Cardiac fibroblast (primary cell): ENCODE measurements at regions not wholly inside any gene's neighbourhood (a gene's known extent, or its start where the extent isn't known, plus 50 kb on each side); places are given as distances from the start of the nearest gene placed in this dataset.

Source experiments
- DNase-seq, 2 donors: peaks; one replicate each; pipeline versions ENCODE4 v3.0.0 to v3.0.0-alpha.2; 2010; ENCODE audit warnings: low read depth in 2 of 2
- H3K4me3 ChIP-seq, 2 donors: replicated peaks in 1 of 2; 1 replicate in 1 of 2; 2 replicates in 1 of 2; pipeline ENCODE4 v1.5.1; 2011; ENCODE audit warnings: low read depth in 2 of 2, low read length in 2 of 2, mild to moderate bottlenecking in 2 of 2, moderate library complexity in 1 of 2
- CTCF ChIP-seq: IDR thresholded peaks from one replicate; pipeline ENCODE4 v1.5.1; 2011; ENCODE audit warnings: low read depth, mild to moderate bottlenecking, low read length, inconsistent platforms

DNA sequence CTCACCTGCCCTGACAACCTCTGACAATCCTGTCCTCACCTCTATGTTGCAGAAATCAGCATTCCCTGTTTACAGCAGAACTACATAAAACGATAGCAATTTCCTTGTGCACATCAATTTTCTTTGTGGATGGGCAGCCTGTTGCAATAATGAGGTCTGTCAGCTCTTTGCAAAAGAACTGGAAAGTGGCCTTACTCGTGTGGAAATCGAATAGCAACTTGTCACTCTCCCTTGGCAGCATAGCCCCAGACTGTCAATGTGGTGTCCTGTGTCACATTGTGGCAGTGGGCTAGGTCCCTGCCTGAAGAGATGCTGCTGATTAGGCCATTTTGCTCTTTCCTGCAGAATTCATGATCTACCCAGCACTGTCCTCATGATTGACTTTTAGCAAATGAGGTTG is 531.9 kb downstream of the CCDC85A start:
- no peak for DNase-seq
- TF ChIP-seq CTCF, result no peak
- no peak overlapping the region for H3K4me3 ChIP-seq

- H3K4me3 ChIP-seq, result no peak overlapping the region
- TF ChIP-seq CTCF, result no peak
- DNase-seq, result no peak
Observed at GRCh38 chr2:56718413-56718812, 534.6 kb downstream of the CCDC85A start.

- H3K4me3 ChIP-seq, result no peak overlapping the region
- TF ChIP-seq CTCF, result no peak
- DNase-seq, result peak; percentile 21 to 39
Observed at GRCh38 chr2:56729212-56729611, 545.4 kb downstream of the CCDC85A start.

GRCh38 chr2:56732946-56733345 is 549.2 kb downstream of the CCDC85A start:
- TF ChIP-seq CTCF, result no peak
- no peak overlapping the region for H3K4me3 ChIP-seq
- no peak for DNase-seq

GRCh38 chr2:56739413-56739812 is 555.6 kb downstream of the CCDC85A start:
- H3K4me3 ChIP-seq, result no peak overlapping the region
- no peak for TF ChIP-seq CTCF
- DNase-seq, result no peak

- H3K4me3 ChIP-seq, result peak overlapping the region in 1 of 2 donors; percentile 42
- DNase-seq, result peak; percentile 88 to 96
- no peak for TF ChIP-seq CTCF
Observed at GRCh38 chr2:56741601-56742102, 557.9 kb downstream of the CCDC85A start.

DNA sequence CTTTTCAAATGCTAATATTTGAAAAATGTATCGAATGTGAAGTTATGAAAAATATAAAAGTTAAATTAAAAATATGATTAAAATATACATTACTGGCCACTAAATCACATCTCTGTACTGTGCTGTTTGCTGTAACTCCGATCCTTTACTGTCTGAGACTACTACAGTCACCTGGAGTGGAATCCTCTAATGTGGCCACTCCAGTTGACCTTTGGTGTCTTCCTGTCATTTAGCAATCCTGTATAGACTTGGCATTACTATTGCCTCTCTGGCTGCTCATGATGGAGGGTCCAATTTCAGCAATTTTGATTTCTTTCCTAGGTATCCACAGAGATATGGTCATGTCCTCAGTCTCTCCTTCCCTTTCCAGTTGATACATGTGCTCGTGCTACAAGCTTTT is 560.0 kb downstream of the CCDC85A start:
- no peak for DNase-seq
- no peak overlapping the region for H3K4me3 ChIP-seq
- TF ChIP-seq CTCF, result no peak
